ENCODE measurements at regions not wholly inside any gene's neighbourhood (a gene's known extent, or its start where the extent isn't known, plus 50 kb on each side); places are given as distances from the start of the nearest gene placed in this dataset.
"Not testable (repeated sequence)": the region's sequence is repeated elsewhere in the genome, so short reads cannot be mapped to it uniquely, and the experiment has no call there.

DNA sequence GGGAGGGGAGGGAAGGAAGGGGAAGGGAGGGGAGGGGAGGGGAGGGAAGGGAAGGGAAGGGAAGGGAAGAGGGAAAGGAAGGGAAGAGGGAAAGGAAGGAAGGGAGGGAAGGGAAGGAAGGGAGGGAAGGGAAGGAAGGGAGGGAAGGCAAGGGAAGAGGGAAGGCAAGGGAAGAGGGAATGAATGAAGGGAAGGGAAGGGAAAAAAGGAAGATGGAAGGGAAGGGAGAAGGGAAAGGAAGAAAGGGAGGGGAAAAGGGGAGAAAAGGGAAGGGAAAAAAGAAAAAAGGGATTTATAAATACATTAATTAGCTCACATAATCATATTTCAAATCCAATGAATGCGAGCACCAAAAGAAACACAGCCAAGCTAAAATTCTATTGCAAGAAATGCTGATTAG is 202.9 kb upstream of the LRRTM4 start:
- DNase-seq, result no peak

DNA sequence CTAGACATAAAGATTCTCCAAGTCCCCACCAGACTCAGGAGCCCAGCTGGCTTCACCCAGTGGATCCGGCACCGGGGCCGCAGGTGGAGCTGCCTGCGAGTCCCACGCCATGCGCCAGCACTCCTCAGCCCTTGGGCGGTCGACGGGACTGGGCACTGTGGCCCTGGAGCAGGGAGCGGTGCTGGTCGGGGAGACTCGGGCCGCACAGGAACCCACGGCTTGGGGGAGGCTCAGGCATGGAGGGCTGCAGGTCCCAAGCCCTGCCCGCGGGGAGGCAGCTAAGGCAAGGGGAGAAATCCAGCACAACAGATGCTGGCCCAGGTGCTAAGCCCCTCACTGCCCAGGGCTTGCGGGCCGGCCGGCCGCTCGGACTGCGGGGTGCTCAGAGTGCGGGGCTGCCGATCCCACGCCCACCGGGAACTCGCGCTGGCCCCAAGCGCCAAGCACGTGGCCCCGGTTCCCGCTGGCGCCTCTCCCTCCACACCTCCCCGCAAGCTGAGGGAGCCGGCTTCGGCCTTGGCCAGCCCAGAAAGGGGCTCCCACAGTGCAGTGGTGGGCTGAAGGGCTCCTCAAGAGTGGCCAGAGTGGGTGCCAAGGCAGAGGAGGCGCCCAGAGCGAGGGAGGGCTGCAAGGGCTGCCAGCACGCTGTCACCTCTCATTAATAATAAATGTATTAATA is 212.6 kb upstream of the LRRTM4 start:
- DNase-seq, result not testable (repeated sequence)

DNA sequence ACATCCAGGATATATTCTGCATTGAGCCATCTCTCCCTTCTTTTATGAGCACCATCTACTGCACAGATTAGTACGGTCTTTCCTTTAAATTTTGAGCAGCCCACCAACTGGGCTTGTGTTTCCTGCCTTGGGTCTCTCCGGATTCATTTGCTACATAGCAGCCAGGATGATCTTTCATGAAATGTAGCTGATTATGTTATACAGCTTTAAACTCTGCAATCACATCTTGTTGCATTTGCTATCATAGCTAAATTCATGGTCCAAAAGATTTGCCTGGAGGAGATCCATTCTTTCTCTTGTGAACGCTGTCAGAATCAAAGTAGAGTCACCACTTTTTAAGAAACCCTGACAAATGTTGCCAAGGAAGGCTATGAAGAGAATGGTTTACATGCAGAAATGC is 215.1 kb upstream of the LRRTM4 start:
- no peak for DNase-seq

DNA sequence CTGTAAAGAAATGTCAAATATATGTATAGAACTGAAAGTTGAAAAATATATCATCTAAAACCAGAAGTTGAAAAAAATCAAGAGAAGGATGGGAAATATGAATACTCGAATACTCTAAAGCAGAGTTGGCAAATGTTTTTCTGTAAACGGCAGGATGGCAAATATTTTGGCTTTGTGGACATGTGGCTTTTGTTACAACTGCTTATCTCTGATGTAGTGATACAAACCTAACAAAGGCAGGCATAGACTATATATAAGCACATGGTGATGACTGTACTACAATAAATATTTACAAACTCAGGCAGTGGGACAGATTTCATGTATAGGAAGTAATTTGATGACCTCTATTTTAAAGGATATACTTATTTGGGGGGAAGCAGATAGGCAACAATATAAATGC is 224.6 kb upstream of the LRRTM4 start:
- DNase-seq, result no peak

DNA sequence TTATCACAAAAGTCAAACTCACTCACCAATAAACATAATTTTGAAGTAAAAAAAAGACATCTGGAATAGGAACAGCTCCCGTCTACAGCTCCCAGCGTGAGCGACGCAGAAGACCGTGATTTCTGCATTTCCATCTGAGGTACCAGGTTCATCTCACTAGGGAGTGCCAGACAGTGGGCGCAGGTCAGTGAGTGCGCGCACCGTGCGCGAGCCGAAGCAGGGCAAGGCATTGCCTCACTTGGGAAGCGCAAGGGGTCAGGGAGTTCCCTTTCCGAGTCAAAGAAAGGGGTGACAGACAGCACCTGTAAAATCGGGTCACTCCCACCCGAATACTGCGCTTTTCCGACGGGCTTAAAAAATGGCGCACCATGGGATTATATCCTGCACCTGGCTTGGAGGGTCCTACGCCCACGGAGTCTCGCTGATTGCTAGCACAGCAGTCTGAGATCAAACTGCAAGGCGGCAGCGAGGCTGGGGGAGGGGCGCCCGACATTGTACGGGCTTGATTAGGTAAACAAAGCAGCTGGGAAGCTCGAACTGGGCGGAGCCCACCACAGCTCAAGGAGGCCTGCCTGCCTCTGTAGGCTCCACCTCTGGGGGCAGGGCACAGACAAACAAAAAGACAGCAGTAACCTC is 231.7 kb upstream of the LRRTM4 start:
- not testable (repeated sequence) for DNase-seq

DNA sequence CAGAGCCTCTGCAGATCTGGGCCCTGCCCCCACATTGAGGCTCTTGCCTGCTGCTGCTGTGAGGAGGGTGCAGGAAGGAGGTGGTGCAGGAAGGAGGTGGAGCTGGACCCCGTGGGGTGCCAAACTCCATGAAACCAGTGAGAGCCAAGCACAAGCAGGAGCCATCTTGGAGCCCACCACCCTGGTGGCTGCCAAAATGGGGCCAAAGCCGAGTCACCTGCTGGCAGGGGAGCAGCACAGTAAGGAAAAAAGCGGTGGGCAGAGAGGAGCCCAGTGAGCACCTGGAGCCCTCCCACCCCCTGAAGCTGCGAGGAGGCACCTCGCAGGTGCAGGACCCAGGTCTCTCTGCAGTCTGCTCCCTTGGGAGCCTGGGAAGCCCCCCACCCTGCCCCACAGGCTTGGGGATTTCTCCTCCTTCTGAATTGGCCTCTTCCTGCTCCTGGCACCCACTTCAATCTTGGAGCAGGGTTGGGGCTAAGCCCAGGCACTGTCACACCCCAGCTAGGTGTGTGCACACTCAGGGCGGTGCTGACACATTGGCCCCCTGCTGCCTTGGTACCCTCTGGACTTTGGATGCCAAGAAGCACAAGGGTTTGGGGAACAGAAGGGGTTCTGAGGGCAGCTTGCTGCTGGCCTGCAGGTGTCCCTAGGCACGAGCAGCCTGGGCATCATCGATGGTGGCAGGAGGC is 245.4 kb upstream of the LRRTM4 start:
- no peak for DNase-seq

DNA sequence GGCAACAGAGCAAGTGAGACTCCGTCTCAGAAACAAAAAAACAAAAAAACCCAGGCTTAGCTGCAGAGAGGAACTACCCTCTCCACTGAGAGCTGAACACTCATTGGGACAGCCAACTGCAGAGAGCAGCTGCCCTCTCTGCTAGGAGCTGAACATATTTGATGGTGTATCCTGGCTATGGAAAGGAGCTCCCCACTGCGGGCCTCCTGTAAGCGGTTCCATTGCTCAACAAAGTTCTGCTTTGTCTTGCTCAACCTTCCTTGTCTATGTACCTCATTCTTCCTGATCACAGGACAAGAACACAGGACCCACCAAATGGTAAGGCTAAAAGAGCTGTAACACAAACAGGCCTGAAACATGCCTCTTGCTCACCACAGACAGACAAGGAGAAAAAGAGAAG is 246.3 kb upstream of the LRRTM4 start:
- no peak for DNase-seq

DNA sequence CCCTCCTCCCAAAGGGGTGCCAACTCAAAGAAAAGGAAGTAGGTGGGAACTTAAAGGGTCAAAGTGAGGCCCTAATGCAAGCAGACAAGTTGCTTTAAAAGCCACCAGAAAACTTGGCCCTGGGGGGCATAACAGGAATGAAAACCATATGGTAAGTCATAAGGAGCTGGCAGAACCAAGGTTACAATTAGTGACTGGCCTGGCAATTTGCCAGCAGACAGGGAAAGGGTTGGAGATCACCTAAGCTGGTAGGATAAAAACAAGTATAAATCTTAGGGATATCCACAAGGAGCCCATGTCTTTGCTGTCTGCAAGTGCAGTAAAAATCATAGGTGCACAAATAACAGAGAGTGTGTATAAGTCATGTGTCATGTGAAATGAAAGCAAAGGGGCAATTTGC is 256.7 kb upstream of the LRRTM4 start:
- no peak for DNase-seq

DNA sequence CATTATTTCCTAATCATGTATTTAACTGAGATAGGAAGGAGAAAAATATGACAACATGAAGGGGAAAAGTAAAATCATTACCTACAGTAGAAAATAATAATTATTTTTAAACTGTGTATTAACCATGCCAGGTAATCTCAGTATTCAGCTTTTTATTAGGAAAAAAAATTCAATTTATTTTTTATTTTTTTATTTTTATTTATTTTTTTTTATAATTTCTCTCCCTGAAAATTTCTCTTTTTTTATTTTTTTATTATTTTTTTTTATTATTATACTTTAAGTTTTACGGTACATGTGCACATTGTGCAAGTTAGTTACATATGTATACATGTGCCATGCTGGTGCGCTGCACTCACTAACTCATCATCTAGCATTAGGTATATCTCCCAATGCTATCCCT is 271.3 kb upstream of the LRRTM4 start:
- DNase-seq, result not testable (repeated sequence)

DNA sequence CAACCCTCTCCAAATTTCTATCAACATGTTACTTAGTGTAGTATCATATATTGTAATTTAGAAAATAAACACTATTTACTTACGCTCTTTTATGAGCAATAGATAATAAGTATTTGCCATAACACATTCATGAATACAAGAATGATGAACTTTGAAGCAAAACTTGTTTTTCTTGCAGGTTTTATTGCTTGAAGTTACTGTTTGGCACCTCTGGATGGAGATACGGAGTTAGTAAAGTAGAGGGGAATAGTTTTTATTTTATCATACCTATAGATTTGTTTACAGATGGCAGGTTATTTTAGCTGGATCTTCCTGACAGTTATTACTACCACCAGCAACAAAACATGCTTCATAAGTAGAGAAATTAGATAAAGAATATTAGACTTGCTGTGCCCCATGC is 274.2 kb upstream of the LRRTM4 start:
- DNase-seq, result no peak

DNA sequence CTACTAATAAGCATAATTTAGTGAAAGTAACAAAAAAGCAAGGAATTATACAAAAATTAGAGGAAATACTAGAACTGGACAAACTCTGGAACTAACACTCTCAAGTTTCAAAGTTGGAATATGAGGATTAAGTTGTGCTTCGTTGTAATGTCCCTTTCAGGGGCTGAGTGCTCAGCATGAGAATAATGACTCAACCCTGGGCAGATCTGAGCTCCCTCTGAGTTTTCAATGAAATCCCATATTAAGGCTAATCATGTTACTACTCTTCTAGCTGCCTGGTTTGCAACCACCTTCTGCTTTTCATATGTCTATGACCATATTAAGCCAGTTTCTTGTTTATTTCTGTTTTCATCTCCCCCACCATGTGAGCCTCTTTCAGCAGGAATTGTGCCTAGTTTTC is 274.9 kb upstream of the LRRTM4 start:
- DNase-seq, result no peak

DNA sequence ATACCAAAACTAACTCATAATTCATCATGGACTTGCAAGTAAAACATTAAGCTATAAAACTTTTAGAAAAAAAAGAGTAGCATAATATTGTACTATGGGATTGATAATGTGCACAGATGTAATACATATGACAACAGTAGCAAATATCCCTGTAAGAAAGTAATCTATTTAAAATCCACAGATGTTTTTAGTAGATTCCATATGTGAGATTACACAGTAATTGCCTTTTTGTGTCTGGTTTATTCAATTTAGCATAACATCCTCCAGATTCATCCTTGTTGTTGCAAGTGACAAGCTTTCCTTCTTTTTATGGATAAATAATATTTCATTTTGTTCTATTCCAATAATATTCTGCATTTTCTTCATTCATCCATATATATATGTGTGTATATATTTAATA is 278.2 kb upstream of the LRRTM4 start:
- DNase-seq, result no peak

DNA sequence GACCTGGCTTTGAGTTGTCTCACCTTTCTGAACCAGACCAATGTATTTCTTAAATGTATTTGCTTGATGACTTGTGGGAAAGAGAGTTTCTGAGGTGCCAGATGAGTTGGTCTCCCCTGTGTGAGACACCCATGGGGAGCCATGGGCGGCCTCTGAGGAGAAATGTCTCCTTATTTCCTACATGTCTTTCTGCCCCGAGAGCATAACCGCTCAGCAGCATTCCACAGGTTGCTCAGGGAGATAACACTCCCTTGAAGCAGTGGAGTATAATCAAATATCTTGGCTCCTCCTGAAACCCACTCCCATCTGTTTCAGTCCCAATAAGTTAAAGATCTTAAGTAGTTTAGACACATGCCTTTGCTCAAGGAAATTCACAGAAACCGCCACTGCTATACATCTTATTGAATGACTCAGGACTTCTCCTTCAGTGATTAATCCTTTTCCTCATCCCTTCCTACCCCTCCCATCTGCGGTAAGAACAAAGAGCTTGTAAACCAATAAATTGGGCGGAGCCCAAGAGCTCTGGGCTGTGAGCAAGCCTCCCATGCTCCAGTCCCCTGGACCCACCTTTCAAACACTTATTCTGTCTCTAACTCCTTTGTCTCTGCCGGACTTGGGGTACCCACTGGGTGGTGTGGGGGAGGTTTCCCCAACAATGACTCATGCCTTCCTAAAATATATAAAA is 285.5 kb upstream of the LRRTM4 start:
- no peak for DNase-seq

DNA sequence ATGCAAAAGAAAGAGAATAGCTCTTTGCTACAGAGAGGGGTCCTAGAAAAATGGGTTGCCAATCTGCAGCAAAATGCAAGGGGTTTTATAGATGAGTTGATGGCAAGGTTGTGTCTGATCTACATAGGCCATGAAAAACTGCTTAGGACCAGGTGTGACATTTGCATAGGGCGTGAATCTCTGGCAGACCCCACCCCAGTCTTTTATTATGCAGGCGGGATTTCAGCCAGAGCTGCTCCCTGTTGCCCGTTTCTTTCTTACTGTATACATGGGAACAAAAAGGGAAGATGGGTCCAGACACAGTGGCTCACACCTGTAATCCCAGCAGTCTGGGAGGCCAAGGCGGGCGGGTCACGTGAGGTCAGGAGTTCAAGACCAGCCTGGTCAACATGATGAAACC is 286.4 kb upstream of the LRRTM4 start:
- DNase-seq, result no peak

DNA sequence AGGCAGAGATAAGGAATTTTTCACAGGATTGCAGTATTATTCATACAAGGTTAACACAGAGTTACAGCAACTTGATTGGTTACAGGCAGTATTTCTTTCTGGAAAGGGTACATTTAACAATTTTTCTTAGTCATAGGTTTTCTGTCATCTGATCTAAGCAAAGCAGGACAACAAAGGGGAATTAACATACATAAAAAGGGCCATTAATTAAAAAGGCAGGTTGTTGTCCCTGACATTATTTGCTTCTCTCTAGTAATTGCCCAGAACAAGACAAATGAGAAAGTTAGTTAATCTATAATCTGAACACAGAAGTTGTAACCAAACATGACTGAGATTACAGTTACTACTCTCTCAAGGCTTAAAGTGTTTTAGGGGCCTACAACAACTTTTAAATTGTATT is 291.4 kb upstream of the LRRTM4 start:
- DNase-seq, result no peak

DNA sequence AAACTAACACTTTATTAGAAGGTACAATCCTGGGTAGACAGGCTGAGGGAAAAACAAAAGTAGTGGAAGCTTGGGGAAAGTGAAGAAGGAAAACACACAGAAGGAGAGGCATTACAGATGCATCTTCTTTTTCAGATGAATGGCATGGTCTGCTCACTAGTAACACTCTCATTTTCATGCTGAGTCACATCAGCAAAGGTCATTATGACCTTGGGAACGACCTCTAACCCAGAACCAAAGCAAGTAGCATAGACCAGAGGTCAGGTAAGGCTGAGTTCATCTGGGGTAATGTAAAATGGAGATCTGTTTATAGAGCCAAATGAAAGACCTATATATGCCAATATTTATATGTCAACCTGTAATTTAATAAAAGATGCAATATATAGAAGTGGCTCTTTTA is 294.4 kb upstream of the LRRTM4 start:
- no peak for DNase-seq

DNA sequence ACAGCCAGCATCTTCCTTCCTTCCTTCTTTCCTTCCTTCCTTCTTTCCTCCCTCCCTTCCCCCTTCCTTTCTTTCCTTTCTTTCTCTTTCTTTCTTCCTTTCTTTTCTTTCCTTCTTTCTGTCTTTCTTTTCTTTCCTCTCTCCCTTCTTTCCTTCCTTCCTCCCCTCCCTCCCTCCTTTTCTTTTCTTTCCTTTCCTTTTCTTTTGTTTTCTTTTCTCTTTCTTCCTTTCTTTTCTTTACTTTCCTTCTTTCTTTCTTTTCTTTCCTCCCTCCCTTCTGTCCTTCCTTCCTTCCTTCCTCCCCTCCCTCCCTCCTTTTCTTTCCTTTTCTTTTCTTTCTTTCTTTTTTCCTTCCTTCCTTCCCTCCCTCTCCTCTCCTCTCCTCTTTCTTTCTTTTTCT is 296.0 kb upstream of the LRRTM4 start:
- no peak for DNase-seq

DNA sequence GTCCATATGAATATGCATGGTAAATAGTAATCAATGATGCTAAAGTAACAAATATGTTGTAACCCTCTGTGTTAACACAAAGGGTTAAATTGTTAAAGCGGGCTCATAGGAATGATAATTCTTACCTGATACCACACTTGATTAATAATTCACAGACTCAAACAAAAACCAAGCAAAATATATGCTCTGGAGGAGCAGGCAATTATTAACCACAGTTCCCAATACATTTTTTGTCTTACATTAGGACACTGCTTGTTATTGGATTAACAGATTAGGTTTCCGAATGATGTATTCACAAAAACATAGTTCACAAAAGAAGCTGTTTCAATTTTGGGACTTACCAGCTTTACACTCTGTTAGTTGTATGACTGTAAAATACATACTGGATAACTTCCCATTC is 300.9 kb upstream of the LRRTM4 start:
- DNase-seq, result no peak

DNA sequence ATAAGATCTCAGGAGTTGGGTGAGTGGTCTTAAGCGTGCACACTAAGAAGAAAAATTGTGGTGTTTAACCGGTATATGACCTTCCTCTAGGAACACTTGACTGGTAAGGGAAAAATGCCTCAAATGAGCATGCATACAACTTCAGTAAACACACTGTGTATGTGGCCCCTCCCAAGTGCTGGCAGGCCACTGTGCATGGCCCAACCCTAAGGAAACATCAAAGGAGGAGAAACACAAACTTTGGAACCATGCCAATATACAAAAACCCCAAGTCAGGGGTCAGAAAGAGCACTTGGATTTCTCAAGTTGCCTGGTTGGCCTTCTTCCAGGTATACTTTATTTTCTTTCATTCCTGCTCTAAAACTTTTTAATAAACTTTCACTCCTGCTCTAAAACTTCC is 308.9 kb upstream of the LRRTM4 start:
- no peak for DNase-seq

DNA sequence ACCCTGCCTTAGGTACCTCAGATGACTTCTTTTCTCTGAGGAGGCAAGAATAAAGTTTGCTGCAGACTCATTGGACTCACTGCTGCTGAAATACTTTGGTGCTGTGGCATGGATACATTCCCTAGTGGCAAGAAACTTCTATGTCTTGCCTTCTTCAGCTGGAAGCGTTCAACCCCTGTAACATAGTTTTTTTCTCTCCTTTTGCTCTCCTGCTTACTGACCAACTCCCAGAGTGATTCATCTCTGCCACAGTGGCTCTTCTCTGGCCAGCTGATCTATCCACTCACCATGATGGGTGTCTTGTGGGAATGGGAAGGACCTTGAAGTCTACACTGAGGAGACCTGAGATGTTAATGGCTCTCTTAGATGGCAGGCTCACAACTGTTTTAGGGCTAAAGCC is 309.3 kb upstream of the LRRTM4 start:
- no peak for DNase-seq

DNA sequence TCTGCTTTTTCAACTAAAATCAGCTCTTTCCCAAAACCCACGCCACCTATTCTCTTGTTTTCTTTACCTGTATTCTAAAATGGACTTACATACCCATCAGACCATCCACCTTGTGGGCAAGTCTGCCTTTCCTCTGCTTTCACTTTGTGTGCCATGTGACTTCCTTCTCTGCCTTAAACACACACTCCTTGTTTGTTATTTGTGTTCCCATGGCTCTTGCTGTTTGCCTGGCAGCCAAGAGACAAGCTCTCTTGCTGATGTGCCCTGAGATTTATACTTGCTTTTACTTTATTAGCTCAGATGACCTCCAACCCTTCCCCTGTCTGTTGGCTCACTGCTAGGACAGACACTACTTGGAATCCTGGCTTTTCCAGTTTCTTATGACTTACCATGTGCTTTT is 309.7 kb upstream of the LRRTM4 start:
- no peak for DNase-seq

DNA sequence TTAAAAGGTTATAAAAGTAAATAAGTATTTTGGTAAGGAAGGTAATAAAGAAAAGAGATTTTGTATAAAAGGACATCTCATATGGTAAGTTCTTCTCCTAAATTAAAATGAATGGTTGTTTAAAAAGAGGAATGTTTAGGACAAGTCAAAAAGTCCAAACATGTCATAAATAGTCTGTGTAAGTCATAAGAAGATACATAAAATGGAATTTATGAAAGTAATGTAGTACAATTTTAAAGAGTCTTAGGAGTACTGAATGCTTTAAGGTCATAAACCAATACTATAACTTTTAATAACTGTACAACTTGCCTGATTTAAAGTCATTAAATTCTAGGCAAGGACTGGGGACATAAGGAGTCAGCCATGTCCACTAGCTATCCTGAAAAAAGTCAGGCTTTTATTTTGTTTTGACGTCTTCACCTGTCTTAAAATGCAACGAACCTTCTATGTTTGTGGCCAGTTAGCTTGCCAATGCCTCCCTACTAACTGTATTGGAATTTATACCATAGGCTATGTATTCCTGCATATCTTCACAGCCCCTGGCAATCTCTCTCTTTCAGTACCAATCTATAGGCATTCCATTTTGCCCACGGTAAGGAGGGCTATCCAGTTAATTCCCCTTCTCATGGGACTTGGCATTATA is 312.3 kb upstream of the LRRTM4 start:
- DNase-seq, result no peak

DNA sequence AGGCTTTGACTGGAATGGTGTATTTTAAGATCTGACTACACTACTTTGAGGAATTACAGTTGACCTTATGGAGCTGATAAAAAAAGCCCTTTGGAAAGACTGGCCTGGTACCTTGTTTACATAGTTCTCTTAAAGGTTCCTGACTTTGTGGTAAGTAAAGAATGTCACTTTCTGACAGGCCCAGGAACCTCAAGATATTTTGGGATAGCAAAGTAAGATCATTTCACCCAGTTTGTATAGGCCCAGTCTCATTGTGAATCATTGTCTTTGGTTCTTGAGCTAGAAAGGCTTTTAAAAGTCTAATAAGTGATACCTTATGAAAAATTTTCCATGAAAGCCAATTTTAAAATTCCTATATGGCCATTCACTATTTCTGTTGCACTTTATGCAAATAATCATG is 316.3 kb upstream of the LRRTM4 start:
- DNase-seq, result no peak

DNA sequence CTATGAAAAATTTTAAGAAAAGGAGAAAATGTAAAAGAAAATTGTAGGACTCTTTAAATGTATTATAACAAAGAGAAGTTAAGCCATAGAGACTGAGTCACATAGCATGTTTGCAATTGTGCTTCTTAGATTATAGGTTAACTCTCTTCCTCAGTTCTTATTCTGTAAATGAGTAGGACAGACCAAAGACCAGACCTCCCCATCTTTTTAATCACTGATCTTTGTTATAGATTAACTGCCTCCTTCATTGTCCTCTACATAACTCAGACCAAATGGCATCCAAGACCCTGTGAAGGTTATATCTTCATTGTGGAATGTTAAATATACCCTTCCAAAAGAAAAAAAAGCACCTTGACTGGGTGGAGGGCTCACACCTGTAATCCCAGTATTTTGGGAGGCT is 316.9 kb upstream of the LRRTM4 start:
- DNase-seq, result no peak
